ENCODE measurements at regions not wholly inside any gene's neighbourhood (a gene's known extent, or its start where the extent isn't known, plus 50 kb on each side); places are given as distances from the start of the nearest gene placed in this dataset.
"Not testable (repeated sequence)": the region's sequence is repeated elsewhere in the genome, so short reads cannot be mapped to it uniquely, and the experiment has no call there.

- DNase-seq (ENCODE audit: low read depth in 2 of 3, low spot score in 2 of 3) = no peak
Measured at GRCh38 chr13:48879432-48879831, 96.3 kb upstream of the FNDC3A start.

- no peak for DNase-seq (ENCODE audit: low read depth in 2 of 3, low spot score in 2 of 3)
Measured at GRCh38 chr13:48879854-48880253, 95.9 kb upstream of the FNDC3A start.

GRCh38 chr13:48883786-48884185 is 91.9 kb upstream of the FNDC3A start:
- not testable (repeated sequence) for DNase-seq (ENCODE audit: low read depth in 2 of 3, low spot score in 2 of 3)

GRCh38 chr13:48885027-48885395 is 90.7 kb upstream of the FNDC3A start:
- DNase-seq (ENCODE audit: low read depth in 2 of 3, low spot score in 2 of 3) = peak in 1 of 3 donors; percentile 49

GRCh38 chr13:48888613-48889012 is 87.1 kb upstream of the FNDC3A start:
- DNase-seq (ENCODE audit: low read depth in 2 of 3, low spot score in 2 of 3) = no peak

- DNase-seq (ENCODE audit: low read depth in 2 of 3, low spot score in 2 of 3) = no peak
Measured at GRCh38 chr13:48890391-48890790, 85.3 kb upstream of the FNDC3A start.

GRCh38 chr13:48891586-48891985 is 84.1 kb upstream of the FNDC3A start:
- DNase-seq (ENCODE audit: low read depth in 2 of 3, low spot score in 2 of 3) = no peak

GRCh38 chr13:48892053-48892687 is 83.5 kb upstream of the FNDC3A start:
- DNase-seq (ENCODE audit: low read depth in 2 of 3, low spot score in 2 of 3) = no peak

GRCh38 chr13:48892688-48893075 is 83.0 kb upstream of the FNDC3A start:
- DNase-seq (ENCODE audit: low read depth in 2 of 3, low spot score in 2 of 3) = no peak

GRCh38 chr13:48896312-48896711 is 79.4 kb upstream of the FNDC3A start:
- DNase-seq (ENCODE audit: low read depth in 2 of 3, low spot score in 2 of 3) = peak in 1 of 3 donors; percentile 42

GRCh38 chr13:48901781-48902180 is 73.9 kb upstream of the FNDC3A start:
- DNase-seq (ENCODE audit: low read depth in 2 of 3, low spot score in 2 of 3) = no peak

- no peak for DNase-seq (ENCODE audit: low read depth in 2 of 3, low spot score in 2 of 3)
Measured at GRCh38 chr13:48902368-48902767, 73.3 kb upstream of the FNDC3A start.

GRCh38 chr13:48904668-48905290 is 70.9 kb upstream of the FNDC3A start:
- no peak for DNase-seq (ENCODE audit: low read depth in 2 of 3, low spot score in 2 of 3)

GRCh38 chr13:48906200-48906599 is 69.5 kb upstream of the FNDC3A start:
- DNase-seq (ENCODE audit: low read depth in 2 of 3, low spot score in 2 of 3) = no peak

GRCh38 chr13:48908381-48909055 is 67.2 kb upstream of the FNDC3A start:
- no peak for DNase-seq (ENCODE audit: low read depth in 2 of 3, low spot score in 2 of 3)

GRCh38 chr13:48909056-48909389 is 66.7 kb upstream of the FNDC3A start:
- no peak for DNase-seq (ENCODE audit: low read depth in 2 of 3, low spot score in 2 of 3)

- DNase-seq (ENCODE audit: low read depth in 2 of 3, low spot score in 2 of 3) = no peak
Measured at GRCh38 chr13:48910686-48911085, 65.0 kb upstream of the FNDC3A start.

- no peak for DNase-seq (ENCODE audit: low read depth in 2 of 3, low spot score in 2 of 3)
Measured at GRCh38 chr13:48919751-48920150, 56.0 kb upstream of the FNDC3A start.

- DNase-seq (ENCODE audit: low read depth in 2 of 3, low spot score in 2 of 3) = no peak
Measured at GRCh38 chr13:48920730-48921129, 55.0 kb upstream of the FNDC3A start.

GRCh38 chr13:48923376-48923775 is 52.3 kb upstream of the FNDC3A start:
- DNase-seq (ENCODE audit: low read depth in 2 of 3, low spot score in 2 of 3) = no peak

- DNase-seq (ENCODE audit: low read depth in 2 of 3, low spot score in 2 of 3) = no peak
Measured at GRCh38 chr13:48925001-48925400, 50.7 kb upstream of the FNDC3A start.

Data from hematopoietic multipotent progenitor cell (in vitro differentiated cells).